GM18502 (cell line): ENCODE measurements at regions not wholly inside any gene's neighbourhood (a gene's known extent, or its start where the extent isn't known, plus 50 kb on each side); places are given as distances from the start of the nearest gene placed in this dataset.
"Not testable (repeated sequence)": the region's sequence is repeated elsewhere in the genome, so short reads cannot be mapped to it uniquely, and the experiment has no call there.

Experiments
- ATAC-seq: cut with Tn5 transposase; IDR thresholded peaks from one replicate; pipeline ENCODE4 v1.9.1; 2021; ENCODE audit warnings: mild to moderate bottlenecking; ENCODE audit not compliant: unreplicated experiment, poor library complexity

DNA sequence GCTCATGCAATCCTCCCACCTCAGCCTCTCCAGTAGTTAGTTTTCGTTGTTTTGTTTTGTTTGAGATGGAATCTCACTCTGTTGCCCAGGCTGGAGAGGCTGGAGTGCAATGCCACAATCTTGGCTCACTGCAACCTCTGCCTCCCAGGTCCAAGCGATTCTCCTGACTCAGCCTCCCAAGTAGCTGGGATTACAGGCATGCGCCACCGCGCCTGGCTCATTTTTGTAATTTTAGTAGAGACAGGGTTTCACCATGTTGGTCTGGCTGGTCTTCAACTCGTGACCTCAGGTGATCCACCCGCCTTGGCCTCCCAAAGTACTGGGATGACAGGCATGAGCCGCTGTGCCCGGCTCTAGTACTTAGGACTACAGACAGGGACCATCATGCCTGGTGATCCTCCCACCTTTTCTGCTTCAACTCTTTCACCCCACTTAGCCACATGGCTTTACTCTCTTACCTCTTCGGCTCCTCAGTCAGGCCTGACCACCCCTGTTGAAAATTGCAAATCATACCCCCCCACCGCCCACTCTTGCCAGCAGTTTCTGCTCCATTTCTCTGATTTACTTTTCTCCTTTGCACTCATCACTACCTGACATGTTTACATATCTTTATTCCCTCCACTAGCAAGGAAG is 157.1 kb upstream of the GRK3 start:
- ATAC-seq: no peak

DNA sequence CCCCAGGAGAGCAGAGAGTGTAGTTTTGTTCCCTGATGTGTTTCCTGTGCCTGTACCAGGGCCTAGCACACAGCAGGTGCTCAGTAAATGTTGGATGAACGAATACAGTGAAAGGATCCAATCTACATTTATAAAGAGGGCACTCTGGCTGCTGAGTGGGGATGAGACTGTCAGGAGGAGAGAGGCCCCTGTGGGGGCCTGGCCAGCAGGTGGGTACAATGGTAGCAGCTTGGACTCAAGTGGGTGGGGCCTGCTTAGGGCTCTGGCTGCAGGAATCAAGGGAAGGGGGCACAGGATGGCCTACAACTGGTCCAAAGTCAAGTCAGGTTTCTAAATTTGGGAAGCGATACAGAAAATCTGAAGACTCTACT is 156.6 kb upstream of the GRK3 start:
- ATAC-seq: no peak

DNA sequence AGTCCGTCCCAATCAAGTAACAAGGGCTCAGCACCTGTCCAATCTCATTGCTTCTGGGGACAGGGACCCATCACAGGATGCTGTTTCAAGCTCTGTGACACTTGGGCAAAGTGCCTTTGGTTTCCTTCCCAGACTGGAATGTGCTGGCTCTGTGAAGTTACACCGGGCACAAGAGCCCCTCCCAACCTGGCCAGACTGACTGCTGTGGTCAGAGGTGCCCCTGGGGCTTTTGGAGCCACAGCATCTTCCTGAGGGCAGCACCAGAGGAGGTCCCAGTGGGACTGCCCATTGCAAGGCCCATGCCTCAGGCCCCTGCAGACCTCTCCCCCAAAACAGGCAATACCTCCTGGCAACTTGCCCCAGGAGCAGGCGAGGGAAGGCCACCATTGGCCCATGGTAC is 155.2 kb upstream of the GRK3 start:
- no peak for ATAC-seq

DNA sequence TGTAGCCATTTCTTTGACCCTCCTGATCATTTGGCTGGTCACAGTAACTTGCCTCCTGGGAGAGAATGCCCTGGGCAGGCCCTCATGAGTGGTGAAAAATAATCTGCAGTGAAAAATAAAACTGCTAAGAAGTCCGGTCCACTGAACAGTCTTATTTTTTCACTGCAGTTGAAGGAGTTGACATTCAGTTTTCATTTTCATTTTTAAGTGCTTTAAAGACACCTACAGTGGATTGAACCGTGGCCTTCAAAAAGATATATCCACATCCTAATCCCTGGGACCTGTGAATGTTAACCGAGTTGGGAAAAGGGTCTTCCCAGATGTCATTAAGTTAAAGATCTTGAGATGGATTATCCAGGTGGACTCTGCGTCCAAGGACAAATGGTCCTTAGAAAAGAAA is 153.6 kb upstream of the GRK3 start:
- no peak for ATAC-seq

DNA sequence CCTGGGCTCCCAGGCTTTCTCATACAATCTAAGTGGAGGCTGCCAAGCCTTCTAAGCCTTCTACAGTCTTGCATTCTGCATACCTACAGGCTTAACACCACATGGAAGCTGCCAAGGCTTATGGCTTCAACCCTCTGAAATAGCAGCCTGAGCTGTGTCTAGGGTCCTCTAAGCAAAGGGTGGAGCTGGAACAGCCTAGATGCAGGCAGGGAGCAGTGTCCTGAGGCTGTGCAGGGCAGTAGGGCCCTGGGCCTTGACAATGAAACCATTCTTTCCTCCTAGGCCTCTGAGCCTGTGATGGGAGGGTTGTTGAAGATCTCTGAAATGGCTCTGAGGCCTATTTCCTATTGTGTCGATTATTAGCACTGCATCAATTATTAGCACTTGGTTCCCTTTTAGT is 150.9 kb upstream of the GRK3 start:
- ATAC-seq: no peak

DNA sequence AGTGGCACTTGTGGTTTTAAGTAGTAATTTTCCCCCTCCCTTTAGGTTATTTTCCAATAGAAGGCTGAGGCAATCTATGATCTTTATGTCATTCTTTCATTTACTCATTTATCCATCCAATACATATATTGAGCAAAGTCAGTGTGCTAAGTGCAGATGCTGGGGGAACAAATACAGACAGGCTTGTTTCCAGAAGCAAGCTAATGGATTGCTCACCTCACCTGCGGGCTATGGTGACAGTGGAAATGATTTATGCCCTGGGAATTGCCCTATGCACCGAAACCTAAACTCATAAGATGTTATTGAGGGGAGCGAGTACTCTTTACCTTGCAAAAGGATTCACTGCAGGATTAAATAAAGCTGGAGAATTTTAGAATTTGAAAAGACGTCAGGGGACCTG is 148.7 kb upstream of the GRK3 start:
- ATAC-seq: not testable (repeated sequence)

DNA sequence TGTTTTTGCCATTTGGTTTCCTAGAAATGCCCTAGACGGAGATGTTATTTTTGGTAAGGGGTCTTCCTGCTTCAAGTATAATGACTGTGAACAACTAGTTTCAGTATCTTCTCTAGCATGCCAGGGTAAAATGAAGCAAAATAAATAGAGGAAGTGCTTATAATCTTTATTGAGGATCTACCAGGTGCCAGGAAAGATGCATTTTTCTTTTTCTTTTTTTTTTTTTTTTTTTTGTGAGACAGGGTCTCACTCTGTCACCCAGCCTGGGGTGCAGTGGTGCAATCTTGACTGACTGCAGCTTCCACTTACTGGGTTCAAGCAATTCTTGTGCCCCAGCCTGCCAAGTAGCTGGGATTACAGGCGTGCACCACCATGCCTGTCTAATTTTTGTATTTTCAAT is 146.6 kb upstream of the GRK3 start:
- not testable (repeated sequence) for ATAC-seq

DNA sequence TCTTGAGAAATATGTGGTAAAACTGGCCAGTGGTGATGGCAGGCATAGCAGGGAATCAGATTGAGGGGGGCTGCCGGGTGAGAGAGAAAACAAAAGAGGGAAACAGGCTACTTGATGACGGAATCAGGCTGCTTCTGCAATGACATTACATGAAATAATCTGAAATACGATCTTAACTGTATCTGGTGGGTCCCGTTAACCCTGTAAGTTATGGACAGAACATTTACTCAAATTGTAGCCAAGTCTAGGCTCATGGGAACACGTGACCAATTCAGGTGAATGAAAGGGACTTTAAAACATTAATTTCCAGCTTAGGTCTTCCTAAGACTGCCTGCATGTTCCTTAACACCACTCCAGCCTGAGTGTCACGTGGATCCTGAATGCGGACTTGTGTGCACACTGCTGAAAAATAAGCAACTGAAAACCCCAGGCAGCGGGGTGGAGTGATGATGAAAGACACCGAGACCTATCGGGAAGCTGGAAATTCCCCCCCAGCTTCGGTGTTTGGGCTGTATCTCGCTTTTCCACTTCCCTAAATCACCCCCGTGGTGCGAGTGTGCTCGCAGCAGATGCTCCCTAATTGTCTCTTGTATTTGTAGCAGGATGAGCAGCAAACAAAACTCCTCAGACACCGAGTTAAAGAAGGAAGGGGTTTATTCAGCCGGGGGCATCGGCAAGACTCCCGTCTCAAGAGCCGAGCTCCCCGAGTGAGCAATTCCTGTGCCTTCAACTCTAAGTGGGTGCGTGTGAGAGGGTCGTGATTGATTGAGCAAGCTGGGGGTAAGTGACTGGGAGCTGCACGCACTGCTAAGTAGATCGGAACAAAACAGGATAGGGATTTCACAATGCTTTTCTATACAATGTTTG is 145.0 kb upstream of the GRK3 start:
- ATAC-seq: no peak

DNA sequence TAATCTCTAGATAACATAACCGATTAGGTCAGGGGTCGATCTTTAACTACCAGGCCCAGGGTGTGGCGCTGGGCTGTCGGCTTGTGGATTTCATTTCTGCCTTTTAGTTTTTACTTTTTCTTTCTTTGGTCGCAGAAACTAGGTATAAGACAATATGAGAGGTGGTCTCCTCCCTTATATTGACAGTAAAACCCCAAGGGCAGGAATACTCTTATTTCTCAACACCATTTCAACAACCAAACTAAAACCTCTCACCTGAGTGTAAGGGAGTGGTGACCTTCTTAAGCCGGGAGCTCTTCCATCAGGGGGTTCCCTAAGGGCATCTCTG is 144.4 kb upstream of the GRK3 start:
- ATAC-seq: not testable (repeated sequence)

DNA sequence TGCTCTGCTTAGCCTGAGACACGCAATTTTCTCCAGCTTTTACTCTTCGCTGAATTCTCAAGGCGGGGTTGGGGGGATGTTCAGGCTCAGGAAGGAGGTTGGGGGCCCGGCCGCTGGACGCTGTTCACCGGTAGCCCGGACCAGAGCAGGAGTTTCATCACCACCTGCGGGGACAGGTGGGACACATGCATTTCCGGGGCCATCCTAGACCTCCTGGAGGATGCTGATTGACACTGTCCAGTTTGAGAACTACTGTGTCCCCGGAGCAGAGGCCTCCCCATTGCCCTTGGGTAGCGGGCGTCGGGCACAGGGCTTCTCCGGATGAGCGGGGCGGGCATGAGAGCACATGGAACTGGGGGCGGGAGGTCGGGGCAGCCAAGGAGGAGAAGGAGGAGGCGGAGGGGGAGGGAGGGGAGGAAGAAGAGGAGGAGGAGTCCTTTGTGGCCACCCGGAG is 144.0 kb upstream of the GRK3 start:
- ATAC-seq: no peak

DNA sequence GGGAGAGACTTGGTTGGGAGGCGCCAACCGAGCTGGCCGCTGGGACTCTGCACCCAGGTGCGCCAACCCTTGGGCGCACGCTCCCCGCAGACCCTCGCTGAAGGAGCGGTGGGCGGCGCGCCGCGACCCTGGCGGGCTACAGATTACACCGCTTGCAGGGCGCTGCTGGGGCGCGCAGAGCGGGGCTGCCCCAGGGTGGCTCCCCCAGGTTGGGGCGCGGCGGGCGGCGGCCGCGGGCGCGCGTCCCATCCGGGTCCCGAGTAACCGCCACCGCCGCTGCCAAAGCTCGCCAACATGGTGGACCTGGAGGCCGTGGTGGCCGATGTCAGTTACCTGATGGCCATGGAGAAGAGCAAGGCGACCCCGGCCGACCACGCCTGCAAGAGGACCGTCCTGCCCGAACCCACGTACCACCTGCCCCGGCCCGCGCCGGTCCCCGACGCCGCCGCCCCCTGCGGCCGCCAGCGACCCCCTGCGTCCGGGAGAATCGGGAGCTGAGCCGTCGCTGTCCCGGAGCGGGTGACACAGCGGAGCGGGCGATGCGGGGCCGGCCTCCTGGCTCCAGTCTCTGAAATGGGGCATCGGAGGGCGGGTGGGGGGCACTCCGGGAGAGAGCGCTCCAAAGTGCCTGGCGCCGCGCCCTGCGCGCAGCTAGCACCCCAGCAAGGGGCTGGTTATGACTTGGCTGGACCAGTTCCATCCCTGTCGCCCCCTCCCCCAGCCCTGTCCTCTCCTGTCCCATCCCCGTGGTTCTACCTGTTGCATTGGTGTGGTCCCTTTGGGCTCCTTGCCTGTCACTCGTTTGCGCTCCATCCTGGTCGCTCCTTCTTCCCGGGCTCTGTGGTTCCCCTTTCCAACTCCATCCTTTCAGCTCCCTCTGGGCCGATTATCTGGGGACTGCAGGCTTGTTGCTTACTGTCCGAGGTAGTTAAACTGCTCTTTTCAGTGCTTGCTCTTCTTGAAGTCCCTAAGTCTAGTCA is 143.3 kb upstream of the GRK3 start:
- ATAC-seq: no peak

DNA sequence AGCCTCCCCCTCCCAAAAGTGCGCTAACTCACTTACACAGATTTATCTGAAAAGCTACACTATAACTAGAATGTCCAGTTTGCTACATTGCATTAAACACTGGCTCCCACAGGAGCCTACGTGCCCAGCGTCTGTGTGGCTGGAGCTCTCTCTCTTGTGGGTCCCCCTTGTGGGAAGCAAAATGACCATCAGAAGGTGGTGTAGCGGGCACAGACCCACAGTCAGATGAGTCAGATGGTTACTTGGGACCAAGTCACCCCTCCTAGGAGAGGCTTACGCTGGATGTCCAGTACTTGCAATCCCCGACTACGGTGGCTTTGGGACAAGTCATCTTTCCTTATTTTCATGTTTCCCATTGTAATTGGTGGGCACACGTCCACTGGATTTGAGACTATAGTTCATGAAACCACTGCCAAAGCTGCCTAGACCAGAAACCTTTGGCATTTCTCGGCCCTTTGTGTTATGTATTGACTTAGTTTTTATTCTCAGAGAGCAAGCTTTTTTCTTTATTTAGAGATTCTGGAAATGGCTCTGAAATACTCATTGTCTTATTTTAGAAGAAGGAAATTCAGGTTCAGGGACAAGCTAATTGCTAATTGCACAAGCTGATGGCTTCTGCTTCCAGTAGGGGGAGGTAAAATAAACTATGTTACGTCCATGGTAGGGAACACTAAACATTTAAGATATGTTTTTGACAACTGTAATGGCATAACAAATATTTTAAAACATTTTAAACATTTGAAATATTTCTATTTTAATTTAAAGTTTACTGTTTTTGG is 137.8 kb upstream of the GRK3 start:
- ATAC-seq: not testable (repeated sequence)

DNA sequence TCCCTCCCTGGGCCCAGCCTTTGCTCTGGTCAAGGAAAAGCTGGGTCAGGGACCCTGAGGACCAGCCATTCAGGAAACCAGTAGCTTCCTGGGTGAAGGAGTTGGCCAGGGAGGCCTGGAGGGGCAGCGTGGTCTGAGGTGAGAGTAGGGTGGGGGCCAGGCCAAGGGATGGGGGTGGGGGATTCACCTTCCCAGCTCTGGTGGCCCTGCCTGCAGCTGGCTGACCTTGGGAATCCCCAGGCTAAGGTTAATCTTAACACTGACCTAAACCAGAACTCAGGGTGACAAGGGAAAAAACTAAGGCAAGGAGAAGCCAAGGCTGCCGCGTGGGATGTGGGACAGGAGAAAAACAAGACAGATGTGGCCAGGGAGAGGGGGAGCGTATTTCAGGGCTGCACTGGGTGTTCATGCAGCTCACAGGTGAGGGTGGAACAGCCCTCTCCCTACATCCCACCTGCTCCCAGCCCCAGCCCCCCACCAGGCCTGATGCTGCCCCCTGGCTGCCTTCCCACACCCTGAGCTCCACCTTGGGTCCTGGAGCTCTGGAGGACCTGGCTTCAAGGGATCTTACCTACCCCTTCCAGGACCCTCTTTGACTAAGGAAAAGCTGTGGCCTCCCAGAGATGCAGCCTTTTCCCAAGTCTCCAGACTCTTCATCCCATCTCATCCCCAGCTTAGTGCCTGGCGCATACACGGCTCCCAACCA is 132.7 kb upstream of the GRK3 start:
- not testable (repeated sequence) for ATAC-seq

DNA sequence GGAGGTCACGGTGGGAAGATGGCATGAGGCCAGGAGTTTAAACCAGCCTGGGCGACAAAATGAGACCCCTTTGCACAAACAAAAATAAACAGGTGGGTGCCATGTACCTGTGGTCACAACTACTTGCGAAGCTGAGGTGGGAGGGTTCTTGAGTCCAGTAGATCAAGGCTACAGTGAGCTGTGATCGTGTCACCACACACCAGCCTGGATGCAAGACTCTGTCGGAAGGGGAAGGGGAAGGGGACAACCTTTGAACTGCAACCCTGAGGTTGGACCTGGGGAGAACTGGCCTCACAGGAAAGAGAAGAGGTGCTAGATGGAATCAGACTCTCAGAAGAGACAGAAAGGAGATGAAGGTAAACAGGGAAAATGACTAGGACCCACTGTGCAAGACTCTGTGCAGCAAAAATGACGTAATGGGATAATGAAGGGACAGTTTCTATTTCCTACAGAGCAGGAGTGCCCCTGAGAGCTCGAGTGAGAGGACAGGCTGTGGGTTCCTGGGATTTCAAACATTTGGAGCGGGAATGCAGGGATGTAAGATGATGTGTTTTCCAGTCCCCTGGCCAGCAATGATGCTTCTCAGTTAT is 131.0 kb upstream of the GRK3 start:
- not testable (repeated sequence) for ATAC-seq

DNA sequence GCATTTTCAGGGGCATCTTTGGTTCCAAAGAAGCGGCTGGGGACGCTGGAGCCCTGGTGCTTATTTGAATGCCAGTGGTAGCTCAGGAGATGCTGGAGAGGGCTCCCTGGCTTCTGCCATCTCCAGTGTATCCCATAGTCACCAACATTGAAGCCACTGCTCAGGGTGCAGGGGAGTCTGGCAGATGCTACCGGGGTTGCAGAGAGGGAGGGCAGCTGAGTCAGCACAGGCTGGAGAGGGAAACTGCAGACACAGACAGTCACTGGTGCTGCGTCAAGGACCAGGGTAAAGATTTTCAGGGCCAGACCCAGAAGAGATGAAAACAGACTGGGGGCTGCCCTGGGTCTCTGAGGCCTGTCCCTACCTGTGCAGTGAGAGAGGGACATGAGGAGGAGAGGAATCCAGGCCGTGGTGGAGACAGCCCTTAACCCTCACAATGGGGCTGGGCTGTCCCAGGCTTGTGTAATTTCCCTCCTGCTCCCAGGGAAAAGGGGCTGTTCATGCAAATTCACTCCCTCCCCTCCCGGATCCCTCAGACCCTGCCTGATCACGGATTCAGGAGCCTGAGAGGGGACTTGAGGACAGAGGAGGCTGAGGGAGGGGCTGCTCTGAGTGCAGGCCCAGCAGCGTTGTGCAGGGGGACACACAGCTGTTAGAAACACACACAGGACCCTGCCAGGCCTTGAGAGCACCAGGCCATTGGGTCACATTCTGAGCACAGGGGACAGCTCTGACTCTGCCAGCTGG is 126.9 kb upstream of the GRK3 start:
- no peak for ATAC-seq

DNA sequence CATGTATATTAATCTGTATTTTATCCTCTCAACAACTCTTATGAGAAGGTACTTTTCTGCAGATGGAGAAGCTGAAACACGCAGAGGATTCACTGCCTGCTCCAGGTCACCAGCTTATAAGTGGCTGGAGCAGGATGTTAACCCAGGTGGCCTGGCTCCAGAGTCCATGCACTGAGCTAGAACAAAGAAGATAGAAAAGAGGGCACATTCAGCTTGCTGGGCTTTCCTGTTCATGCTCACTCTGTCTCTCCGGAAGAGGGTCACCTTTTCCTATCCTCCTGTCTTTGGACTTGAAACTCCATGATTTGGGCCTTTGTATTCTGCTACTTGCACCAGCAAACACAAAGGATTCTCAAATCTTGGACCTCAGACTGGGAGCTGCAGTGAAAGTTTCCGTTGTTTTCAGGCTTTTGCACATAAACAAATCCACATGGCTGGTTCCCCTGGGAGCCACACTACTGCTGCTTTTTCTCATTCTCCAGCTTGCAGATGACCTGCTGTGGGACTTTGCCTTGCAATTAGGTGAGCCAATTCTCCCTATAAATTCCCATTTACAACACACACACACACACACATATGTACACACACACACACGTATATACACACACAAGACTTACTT is 117.3 kb upstream of the GRK3 start:
- ATAC-seq: no peak

DNA sequence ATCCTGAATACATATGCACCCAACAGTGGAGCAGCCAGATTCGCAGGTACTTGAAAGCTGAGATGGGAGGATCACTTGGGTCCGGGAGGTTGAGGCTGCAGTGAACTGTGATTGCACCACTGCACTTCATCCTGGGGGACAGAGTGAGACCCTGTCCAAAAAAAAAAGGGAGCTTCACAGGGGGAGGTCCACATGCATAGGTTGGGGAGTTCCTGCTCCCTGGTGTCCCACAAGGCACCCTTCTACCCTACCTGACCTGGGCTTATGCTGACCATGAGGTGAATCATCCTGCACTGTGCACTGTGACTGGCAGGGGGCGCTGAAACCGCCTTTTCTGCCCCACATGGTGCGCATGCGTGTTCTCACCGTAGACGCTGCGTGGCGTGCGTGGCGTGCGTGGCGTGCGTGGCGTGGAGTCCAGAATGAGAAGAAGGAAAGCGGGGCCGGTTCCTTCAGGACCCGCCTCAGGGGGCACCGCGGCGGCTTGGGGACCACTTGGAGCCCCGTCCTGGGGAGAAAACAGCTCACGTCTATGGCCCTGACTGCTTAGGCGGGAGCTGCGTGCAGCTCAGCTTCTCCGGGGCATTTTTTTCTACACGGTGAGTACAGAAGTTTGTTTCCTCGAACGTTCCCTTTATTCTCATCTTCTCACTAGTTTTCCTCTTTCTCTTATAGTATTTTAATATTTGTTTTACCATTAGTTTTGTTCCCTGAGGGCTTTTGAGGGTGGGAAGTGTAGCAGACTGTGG is 116.6 kb upstream of the GRK3 start:
- ATAC-seq: peak; percentile 79
